NT2/D1 (cell line): ENCODE measurements at regions not wholly inside any gene's neighbourhood (a gene's known extent, or its start where the extent isn't known, plus 50 kb on each side); places are given as distances from the start of the nearest gene placed in this dataset.
"Not testable (repeated sequence)": the region's sequence is repeated elsewhere in the genome, so short reads cannot be mapped to it uniquely, and the experiment has no call there.

ENCODE experiments used
- DNase-seq: peaks from one replicate; pipeline ENCODE4 v3.0.0-alpha.2; 2011; ENCODE audit warnings: low read depth, low spot score
- H3K27me3 ChIP-seq: 2 replicates; pipeline ENCODE4 v1.6.0; 2011; ENCODE audit warnings: mild to moderate bottlenecking; ENCODE audit not compliant: insufficient read length, insufficient read depth
- H3K36me3 ChIP-seq: 2 replicates; pipeline ENCODE4 v1.6.1; 2011; ENCODE audit warnings: mild to moderate bottlenecking, low read length, mixed read lengths; ENCODE audit not compliant: insufficient read depth, insufficient read length
- H3K4me1 ChIP-seq: 2 replicates; pipeline ENCODE4 v1.5.1; 2011; ENCODE audit not compliant: insufficient read depth, insufficient read length
- H3K4me3 ChIP-seq: 2 replicates; pipeline ENCODE4 v1.5.1; 2011; ENCODE audit warnings: low read depth; ENCODE audit not compliant: insufficient read length
- H3K9ac ChIP-seq: 2 replicates; pipeline ENCODE4 v1.6.0; 2011; ENCODE audit warnings: low read depth; ENCODE audit not compliant: insufficient read length
- H3K9me3 ChIP-seq: 2 replicates; pipeline ENCODE4 v1.5.1; 2011; ENCODE audit warnings: mild to moderate bottlenecking, low read length; ENCODE audit not compliant: insufficient read depth
- SUZ12 ChIP-seq: IDR thresholded peaks from 2 replicates; pipeline ENCODE4 v1.6.1; 2011; ENCODE audit not compliant: insufficient read length, insufficient read depth; ENCODE audit errors: extremely low read depth
- YY1 ChIP-seq: IDR thresholded peaks from 2 replicates; pipeline ENCODE4 v1.6.1; 2011; ENCODE audit not compliant: insufficient read length, insufficient read depth
- ZNF274 ChIP-seq: IDR thresholded peaks from 2 replicates; pipeline ENCODE4 v1.6.1; 2011; ENCODE audit warnings: mild to moderate bottlenecking, low read depth, low read length

- no peak for TF ChIP-seq ZNF274
- no peak for TF ChIP-seq SUZ12
- TF ChIP-seq YY1: no peak
- no peaks in the 10 kb centered on the region for H3K4me1 ChIP-seq
- no peak for DNase-seq
Observed at GRCh38 chr4:135921081-135921480, 1611.2 kb downstream of the PCDH18 start.

GRCh38 chr4:135917011-135917410 is 1615.3 kb downstream of the PCDH18 start:
- Histone ChIP-seq H3K9me3 (no peaks in the 10 kb centered on the region), H3K36me3 (no peaks in the 10 kb centered on the region), H3K27me3 (no peaks in the 10 kb centered on the region), H3K4me3 (no peak overlapping the region), H3K9ac (no peak overlapping the region), H3K4me1 (no peaks in the 10 kb centered on the region)
- no peak for DNase-seq
- TF ChIP-seq YY1 (no peak), ZNF274 (no peak), SUZ12 (no peak)

More at GRCh38 chr4:135921081-135921480, 1611.2 kb downstream of the PCDH18 start:
- Histone ChIP-seq H3K4me3 (no peak overlapping the region), H3K9ac (no peak overlapping the region), H3K27me3 (no peaks in the 10 kb centered on the region), H3K9me3 (no peaks in the 10 kb centered on the region), H3K36me3 (no peaks in the 10 kb centered on the region)

- H3K4me3 ChIP-seq: no peak overlapping the region
- H3K36me3 ChIP-seq: no peaks in the 10 kb centered on the region
- no peaks in the 10 kb centered on the region for H3K9me3 ChIP-seq
- TF ChIP-seq SUZ12 (no peak), ZNF274 (no peak), YY1 (no peak)
- no peaks in the 10 kb centered on the region for H3K4me1 ChIP-seq
- no peaks in the 10 kb centered on the region for H3K27me3 ChIP-seq
- no peak for DNase-seq
- H3K9ac ChIP-seq: no peak overlapping the region
Observed at GRCh38 chr4:135900956-135901355, 1631.3 kb downstream of the PCDH18 start.

GRCh38 chr4:135864304-135864703 is 1662.7 kb upstream of the PABPC4L start:
- not testable (repeated sequence) for H3K9ac ChIP-seq, H3K36me3 ChIP-seq, H3K27me3 ChIP-seq, H3K9me3 ChIP-seq, H3K4me1 ChIP-seq, H3K4me3 ChIP-seq
- peak; percentile 18 for DNase-seq

- Histone ChIP-seq H3K36me3 (no peaks in the 10 kb centered on the region), H3K4me3 (no peak overlapping the region), H3K9ac (no peak overlapping the region), H3K4me1 (no peaks in the 10 kb centered on the region), H3K9me3 (no peaks in the 10 kb centered on the region), H3K27me3 (no peaks in the 10 kb centered on the region)
- DNase-seq: no peak
- TF ChIP-seq ZNF274: no peak
- TF ChIP-seq YY1: no peak
- TF ChIP-seq SUZ12: no peak
Observed at GRCh38 chr4:135840781-135841180, 1639.2 kb upstream of the PABPC4L start.

GRCh38 chr4:135839712-135840111 is 1638.1 kb upstream of the PABPC4L start:
- Histone ChIP-seq H3K9me3 (no peaks in the 10 kb centered on the region), H3K27me3 (no peaks in the 10 kb centered on the region), H3K9ac (no peak overlapping the region), H3K36me3 (no peaks in the 10 kb centered on the region), H3K4me1 (no peaks in the 10 kb centered on the region), H3K4me3 (no peak overlapping the region)
- DNase-seq: no peak
- no peak for TF ChIP-seq YY1
- TF ChIP-seq SUZ12: no peak
- no peak for TF ChIP-seq ZNF274

GRCh38 chr4:135838889-135839288 is 1637.3 kb upstream of the PABPC4L start:
- DNase-seq: peak; percentile 28
- Histone ChIP-seq H3K4me3 (no peak overlapping the region), H3K27me3 (no peaks in the 10 kb centered on the region), H3K9ac (no peak overlapping the region), H3K4me1 (no peaks in the 10 kb centered on the region), H3K36me3 (no peaks in the 10 kb centered on the region), H3K9me3 (no peaks in the 10 kb centered on the region)
- TF ChIP-seq SUZ12: no peak
- TF ChIP-seq ZNF274: no peak
- no peak for TF ChIP-seq YY1

GRCh38 chr4:135834471-135834870 is 1632.9 kb upstream of the PABPC4L start:
- H3K4me1 ChIP-seq: no peaks in the 10 kb centered on the region
- no peak for TF ChIP-seq YY1

More at GRCh38 chr4:135834471-135834870, 1632.9 kb upstream of the PABPC4L start:
- H3K9me3 ChIP-seq: no peaks in the 10 kb centered on the region
- H3K4me3 ChIP-seq: no peak overlapping the region
- H3K36me3 ChIP-seq: no peaks in the 10 kb centered on the region
- DNase-seq: no peak
- H3K9ac ChIP-seq: no peak overlapping the region
- H3K27me3 ChIP-seq: no peaks in the 10 kb centered on the region
